ENCODE measurements at regions not wholly inside any gene's neighbourhood (a gene's known extent, or its start where the extent isn't known, plus 50 kb on each side); places are given as distances from the start of the nearest gene placed in this dataset.
A peak's percentile ranks its signal among the peaks of the same experiment; 100 is the strongest.
"Not testable (repeated sequence)": the region's sequence is repeated elsewhere in the genome, so short reads cannot be mapped to it uniquely, and the experiment has no call there.

DNA sequence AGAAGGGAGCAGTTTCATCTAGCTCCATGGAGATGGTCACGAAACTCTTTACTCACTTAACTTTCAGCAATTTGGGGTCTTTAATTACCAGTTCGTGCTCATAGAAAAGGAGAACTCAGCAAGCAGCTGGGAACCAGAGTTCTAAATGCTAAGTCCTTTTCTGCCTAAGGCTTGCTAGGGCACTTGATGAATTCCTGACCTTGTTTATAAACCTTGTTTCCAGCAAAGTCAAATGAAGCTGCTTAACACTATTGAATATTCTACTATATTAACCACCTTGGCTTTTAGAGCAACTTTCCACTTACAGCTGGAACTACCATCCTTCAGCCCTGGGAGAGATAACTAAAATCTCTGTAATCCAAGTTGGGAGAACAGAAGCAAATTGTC is 79.5 kb upstream of the TSC22D2 start:
- no peak for DNase-seq (ENCODE audit: low read depth, low spot score)

DNA sequence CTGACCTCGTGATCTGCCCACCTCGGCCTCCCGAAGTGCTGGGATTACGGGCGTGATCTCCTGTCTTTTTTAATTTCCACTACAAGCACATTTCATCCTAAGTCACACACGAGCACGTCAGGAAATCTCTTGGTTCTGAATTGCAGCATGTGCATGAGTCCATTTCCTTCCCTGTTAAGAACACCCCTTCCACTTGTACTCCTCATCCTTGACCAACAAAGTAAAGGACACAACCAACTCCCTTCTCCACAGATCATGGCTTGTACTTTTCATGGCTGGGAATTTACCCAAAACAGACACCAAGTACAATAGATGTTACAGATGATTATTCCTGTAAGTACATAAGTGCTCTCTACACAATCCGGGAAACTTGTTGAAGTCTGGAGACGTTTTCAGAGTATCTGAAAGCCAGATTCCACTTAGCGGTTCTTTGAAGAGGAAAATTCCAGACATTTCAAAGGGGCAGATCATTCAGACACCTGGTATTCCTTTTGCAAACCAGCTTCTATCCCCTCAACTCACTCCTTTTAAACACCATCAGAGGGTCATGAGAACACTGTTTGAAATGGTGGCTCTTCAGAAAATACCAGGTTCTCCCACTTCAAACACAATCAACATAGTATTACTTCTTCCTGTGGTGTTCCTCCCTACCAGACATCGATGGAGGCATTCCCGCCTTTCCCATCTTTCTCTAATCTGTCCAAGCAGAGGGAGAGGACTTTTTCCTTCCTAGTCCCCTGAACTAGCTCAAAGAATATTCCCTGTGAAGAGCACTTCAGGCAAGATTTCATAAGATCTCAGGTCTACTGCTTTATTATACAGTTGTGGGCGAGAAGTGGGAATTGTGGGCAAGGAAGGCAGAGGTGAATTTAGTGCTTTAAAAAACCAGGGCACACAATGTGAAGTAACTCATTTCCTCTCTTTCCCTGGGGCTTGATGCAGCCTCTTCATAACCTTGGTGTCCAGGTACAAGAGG is 80.1 kb upstream of the TSC22D2 start:
- peak; percentile 49 for DNase-seq (ENCODE audit: low read depth, low spot score)

DNA sequence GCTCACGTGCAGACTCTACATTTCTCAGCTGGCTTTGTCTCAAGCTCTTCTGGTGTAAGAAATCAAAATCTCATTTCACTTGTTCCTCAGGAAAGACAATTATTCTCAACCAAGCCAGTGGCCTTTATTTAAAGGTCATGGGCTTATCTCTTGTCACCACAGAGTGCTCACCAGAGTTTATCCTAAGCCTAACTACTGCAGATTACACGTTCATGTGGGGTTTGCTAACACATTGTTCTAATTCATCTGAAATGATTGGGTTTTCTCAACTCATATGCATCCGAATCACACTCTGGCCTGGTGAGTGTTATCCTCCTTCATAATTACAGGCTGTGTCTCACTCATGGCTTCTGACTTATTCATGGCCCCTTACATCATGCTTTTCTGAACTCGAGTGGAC is 83.3 kb upstream of the TSC22D2 start:
- DNase-seq (ENCODE audit: low read depth, low spot score): no peak

DNA sequence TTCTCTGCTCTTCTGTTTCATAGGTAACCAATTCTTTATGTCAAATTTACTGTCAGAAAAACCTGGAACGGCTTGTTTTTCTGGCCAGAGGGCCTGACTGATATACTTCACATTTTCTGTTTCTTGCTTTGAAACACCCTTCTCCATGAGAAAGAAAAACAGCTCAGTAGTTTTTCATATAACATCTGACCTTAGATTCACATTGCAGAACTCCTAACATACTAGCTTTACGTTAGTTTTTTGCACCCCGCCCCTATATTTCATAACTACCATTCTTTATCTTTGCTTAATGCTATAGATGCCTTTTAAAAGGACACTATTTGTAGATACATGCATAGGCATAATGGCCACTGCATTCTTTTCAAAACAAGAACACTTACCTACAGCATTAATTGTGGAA is 83.9 kb upstream of the TSC22D2 start:
- no peak for DNase-seq (ENCODE audit: low read depth, low spot score)

DNA sequence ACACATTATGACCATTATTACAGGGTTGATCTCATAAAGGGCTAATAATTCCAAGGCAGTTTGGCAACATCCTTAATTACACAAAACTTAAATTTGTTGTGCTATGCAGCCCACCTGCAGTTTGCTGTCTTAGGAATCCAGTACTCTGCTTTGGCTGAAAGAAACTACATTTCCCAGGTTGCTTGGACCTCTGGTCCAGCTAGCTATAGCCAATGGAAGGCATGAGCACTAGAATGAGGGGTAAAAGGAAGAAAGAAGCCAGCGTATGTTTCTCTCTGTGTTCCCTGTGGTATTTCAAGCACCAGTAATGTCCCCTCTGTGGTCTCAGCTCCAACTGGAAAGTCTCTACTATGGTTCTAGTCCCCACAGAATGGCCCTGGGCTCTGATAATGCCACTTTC is 84.3 kb upstream of the TSC22D2 start:
- DNase-seq (ENCODE audit: low read depth, low spot score): no peak

DNA sequence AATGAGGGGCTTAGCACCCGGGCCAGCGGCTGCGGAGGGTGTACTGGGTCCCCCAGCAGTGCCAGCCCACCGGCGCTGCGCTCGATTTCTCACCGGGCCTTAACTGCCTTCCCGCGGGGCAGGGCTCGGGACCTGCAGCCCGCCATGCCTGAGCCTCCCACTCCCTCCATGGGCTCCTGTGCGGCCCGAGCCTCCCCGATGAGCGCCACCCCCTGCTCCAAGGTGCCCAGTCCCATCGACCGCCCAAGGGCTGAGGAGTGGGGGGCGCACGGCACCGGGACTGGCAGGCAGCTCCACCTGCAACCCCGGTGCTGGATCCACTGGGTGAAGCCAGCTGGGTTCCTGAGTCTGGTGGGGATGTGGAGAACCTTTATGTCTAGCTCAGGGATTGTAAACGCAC is 85.0 kb upstream of the TSC22D2 start:
- not testable (repeated sequence) for DNase-seq (ENCODE audit: low read depth, low spot score)

DNA sequence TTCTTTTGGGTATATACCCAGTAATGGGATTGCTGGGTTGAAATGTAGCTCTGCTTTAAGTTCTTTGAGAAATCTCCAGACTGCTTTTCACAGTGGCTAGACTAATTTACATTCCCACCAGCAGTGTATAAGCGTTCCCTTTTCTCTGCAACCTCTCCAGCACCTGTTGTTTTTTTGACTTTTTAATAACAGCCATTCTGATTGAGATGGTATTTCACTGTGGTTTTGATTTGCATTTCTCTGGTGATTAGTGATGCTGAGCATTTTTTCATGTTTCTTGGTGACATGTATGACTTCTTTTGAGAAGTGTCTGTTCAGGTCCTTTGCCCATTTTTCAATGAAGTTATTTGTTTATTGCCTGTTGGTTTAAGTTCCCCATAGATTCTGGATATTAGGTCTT is 87.1 kb upstream of the TSC22D2 start:
- not testable (repeated sequence) for DNase-seq (ENCODE audit: low read depth, low spot score)

DNA sequence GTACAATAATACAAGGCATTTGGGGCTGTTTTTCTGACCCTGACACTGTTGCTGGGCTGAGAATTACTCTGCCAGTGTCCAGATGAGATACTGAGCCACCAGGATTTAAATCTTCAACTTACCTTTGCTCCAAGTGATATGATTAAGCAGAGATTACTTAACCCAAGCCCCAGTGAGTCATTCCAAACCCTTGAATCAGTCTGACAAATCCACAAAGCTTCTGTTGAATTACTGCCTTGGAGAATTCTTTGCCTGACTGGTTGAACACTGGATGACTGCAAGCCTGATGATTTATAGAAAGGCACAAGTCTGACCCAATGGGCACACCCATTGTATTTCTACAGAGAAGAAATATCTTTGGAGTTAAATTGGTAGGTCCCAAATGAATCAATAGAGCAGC is 88.2 kb upstream of the TSC22D2 start:
- peak; percentile 38 for DNase-seq (ENCODE audit: low read depth, low spot score)

DNA sequence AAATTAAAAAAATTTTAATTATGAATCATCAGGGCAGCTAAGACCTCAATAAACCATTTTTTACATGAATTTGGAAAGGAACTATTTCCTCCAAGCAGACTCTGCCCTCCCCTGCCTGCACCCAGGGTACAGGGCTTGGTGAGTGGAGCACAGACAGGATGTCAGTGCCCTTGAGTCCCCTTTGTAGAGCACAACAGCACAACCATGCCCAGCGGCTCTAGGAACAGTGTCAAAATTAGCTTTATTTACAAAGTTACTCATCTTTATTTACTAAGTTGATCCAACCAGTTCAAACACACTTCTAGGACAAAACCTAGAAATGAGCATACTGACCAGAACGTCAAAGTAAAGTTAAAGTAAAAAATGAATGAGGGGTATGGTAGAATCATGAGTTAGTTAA is 90.6 kb upstream of the TSC22D2 start:
- no peak for DNase-seq (ENCODE audit: low read depth, low spot score)

DNA sequence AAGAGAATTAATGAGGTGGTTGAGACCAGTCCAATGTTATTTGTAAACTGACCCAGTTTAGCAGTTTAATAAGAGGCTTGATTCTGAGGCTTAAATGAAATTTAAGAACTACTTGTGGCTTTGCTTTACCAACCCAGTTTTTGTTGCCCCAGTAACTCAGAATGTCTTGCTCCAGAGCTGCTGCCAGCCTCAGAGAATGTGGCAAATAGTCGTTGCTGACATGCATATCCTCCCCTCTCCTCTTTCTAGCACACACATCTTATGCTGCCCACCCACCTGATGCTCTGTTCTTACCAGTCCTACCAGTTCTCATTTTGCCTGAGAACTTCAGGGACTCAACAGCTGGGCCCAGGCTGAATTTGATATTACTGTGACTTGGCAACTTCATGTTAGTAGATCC is 92.4 kb upstream of the TSC22D2 start:
- no peak for DNase-seq (ENCODE audit: low read depth, low spot score)

DNA sequence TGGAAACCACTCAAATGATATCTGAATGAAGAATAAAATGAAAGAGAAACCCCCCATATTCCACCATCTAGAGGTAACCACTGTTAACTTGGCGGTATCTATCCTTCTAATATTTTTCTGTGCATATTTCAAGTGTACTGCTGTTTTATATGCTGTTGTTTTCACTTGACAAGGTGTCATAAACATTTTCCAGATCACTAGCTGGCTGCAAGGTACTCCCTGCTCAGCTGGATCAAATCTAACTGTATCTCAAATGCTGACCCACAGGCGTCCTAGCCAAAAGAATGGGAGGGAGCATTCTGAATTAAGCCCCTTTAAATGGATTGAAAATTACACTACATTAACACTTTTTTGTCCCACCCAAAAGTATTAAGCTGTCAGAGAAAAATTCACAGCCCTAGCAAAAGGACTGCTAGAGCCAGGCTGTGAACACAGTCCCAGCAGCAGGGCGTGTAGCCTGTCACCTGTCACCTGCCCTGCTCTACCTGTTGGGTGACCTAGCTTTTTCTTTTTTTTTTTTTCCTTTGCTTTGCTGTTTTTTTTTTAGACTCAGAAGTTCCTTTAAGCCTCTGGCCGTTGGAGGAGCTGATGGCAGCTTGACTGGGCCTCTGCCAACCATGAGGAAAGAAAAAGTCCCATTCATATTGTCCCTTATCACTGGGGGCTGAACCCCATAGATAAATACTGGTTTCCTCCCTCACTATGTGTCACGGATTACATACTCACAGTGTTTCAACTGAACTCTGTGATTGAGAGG is 93.7 kb upstream of the TSC22D2 start:
- peak; percentile 52 for DNase-seq (ENCODE audit: low read depth, low spot score)

DNA sequence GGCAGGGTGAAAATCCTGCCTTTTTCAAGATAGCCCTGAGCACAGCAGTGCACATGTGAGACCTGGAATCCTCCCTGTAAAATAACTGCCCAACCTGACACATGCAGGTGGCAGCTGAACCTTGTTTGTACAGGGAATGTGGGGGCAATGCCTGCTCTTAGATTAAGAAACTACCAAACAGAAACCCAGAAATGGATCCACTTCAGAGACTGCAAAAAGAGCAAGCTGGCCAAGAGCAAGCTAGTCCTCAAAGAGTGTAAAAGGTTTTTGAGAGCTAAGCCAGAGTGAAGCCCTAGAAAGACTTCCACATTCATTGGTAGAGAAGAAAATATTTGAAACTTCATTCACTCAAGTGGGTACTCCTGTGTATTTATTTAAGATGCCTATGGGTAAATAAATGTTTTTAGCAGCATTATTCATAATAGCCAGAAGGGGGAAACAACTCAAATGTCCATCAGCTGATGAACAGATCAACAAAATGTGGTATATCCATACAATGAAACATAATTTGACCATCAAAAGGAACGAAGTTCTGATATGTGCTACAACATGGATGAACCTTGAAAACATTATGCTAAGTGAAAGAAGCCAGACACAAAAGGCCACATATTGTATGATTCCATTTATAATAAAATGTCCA is 96.0 kb upstream of the TSC22D2 start:
- no peak for DNase-seq (ENCODE audit: low read depth, low spot score)

DNA sequence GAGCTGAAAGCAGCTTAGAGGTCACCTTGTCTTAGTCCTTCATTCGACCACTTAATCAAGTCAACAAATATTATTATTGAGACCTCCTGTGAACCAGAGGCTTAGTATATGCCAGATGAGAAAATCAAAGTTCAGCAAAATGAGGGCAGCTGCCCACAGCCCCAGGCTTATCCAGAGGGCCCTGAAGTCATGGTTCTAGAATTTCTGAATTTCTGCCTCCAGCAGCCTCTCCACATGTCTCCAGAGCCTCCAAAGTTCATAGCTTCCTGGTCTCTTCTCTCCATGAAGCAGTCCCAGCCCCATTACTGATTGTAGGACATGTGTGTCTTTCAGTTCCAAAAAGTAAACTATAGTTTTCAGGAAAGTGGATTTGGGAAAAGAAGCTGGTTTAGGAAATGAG is 96.9 kb upstream of the TSC22D2 start:
- DNase-seq (ENCODE audit: low read depth, low spot score): no peak

DNA sequence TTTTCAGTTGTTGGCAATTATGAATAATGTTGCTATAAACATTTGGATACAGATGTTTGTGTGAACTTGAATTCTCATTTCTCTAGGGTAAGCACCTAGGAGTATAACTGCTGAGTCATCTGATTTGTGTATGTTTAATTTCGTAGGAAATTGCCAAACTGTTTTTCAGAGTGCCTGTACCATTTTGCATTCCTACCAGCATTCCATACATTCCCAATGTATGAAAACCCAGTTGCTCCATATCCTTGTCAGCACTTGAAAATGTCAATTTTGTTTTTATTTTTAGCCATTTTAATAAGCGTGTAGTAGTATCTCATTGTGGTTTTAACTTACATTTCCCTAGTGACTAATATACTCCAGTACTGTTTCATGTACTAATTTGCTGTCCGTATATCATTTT is 98.5 kb upstream of the TSC22D2 start:
- no peak for DNase-seq (ENCODE audit: low read depth, low spot score)

DNA sequence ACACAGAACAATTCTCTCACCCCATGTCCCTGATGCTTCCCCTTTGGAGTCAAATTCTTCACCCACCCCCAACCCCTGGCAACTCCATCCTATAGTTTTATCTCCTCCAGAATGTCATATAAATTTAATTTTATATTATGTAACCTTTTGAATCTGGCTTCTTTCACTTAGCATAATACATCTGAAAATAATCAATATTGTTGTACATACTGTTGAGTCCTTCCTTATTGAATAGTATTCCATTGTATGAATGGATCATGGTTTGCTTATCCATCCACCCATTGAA is 98.9 kb upstream of the TSC22D2 start:
- DNase-seq (ENCODE audit: low read depth, low spot score): no peak

DNA sequence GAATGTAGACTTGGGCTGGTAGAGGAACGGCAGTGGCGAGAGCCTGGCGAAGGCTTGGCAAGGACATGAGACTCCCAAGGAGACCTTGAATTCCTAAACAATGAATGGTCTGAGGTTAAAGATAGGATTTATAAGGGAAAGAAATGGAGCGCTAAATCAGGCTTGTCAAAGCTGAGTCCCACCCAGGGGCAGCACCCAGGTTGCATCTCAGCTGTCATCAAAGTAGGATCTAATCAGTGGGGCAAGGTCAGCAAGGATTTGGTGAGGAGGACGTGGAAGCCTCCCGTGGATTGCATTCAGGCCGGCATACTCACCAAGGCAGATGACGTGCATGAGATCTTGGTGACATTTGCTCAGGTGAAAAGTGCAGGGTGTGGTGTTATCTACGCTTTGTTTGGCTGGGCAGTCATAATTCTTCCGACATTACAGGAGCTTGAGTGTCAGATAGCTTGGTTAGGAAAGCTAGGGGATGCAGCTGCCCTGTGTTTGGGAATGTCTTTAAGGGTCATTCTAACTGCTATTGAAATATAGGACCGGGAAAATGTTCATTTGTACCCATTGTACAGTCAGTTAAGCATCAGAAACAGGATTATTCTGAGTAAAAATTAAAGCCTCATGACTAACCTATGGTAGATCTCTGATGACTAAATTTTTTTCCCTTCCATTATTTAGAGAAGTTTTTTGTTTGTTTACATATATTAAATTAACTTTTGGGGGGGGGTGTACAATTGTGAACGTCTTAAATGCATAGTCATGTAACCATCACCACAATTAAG is 99.4 kb upstream of the TSC22D2 start:
- DNase-seq (ENCODE audit: low read depth, low spot score): no peak

DNA sequence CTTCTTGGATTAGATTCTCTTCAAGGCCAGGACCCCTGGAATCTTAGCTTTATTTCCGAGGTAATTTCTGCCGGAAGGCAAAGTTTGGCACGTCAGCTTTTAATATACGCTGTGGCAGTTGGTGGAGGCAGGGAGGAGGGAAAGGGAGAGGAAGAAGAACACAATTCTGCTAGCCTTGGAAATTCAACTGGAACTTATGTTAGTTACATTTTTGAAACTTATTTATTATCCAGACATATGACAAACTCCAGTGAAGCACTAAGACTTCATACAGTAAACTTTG is 100.1 kb upstream of the TSC22D2 start:
- no peak for DNase-seq (ENCODE audit: low read depth, low spot score)

DNA sequence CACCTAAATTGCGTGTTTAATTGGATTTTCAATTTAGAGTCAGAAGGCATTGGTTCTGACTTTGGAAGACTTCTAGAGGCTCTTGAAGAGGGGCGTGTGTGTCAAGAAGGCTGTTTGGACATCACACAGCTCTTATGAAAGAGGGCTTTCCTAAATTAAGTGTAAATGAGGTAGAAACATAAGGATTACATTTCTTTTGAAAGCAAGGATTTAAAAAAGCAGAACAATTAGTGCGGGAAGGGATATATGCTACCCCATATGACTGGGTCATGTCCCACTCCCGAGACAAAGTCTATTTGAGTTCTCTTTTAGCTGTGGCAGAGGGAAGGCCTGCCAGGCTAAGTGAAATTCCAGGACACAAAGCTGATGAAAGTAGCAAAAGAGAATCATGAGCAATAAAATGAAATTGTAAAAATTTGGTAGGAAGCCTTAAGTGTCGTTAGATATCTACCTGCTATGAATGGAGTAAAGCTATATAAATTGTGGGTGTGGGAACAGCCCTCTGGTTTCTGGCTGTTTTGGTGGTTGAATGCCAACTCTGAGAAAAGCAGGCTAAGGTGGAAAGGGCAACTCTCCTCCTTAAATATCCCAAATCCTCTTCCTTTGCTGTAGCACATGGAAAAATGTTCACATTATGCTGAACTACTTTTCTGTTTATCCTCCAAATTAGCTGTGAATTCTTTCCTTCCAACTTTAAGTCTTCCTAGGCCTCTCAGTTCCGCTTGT is 100.6 kb upstream of the TSC22D2 start:
- no peak for DNase-seq (ENCODE audit: low read depth, low spot score)

DNA sequence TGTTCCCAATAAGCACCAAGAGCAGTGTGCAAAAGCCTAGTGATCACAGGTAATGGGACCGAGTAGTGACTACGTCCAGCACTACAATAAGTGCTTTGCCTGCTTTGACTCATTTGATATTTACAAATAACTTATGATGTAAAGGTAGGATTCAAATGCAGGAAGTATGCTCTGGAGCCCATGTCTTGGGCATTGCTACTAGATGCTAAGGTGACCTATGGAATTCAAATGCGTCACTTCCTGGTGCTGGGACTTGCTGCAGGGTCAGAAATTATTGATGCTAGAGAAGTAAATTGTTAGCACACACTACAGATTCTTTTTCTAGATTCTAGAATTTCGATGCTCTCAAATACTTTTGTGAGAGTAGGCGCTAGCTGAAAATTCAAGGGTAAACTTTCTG is 101.2 kb upstream of the TSC22D2 start:
- DNase-seq (ENCODE audit: low read depth, low spot score): no peak

DNA sequence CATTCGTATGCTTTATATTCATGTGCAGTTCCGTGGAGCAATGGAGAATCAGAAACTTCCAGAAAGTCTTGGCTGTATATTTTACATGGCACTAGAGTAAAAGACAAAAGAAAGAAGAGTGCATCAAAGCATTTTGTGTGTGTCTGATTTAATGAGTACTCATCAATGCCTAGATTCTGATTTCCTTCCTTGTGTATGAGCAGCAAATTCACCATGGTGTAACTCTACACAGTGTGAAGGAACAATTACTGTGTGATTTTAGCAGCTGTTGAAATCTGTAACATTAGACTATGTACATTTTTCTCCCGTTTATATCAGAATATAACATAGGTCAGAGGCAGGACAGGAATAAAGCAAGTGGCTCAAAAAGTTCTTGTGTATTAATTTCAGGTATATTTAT is 102.0 kb upstream of the TSC22D2 start:
- no peak for DNase-seq (ENCODE audit: low read depth, low spot score)

DNA sequence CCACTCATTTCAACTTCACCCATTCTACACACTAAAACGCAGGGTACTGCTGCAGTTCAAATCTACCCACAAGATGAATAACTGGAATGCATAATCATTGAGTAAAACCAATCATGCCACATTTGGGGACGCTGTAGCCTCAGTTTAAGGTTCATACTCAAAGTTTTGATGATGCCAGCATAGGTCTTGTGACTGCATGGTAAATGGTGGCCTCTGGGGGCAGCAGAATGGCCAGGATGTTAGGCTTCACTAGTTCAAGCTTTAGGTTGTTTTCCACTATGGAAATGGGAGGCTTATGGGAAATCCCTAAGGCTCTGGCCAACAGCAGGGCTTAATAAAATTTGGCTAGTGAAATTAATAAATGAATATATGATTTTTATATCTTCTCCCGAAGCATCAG is 104.3 kb upstream of the TSC22D2 start:
- DNase-seq (ENCODE audit: low read depth, low spot score): peak; percentile 15

DNA sequence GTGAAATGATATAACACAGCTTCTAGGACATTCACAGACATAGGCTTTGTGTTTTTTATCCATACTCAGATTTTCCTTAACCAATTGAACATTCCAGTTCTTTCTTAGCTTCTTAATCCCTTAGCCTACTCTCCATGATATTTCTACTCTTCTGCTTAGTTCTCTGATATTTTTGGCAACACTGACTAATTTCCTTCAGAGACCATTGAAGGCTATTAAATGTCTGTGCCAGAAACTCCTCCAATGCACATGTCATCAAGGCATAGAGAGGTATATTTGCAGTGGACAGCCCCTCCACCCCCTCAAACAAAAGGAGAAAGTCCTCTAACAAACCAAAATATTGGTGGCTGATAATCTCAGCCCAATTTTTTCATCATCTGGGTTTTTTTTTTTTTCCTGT is 105.9 kb upstream of the TSC22D2 start:
- no peak for DNase-seq (ENCODE audit: low read depth, low spot score)

Measured in ELF-1 (cell line).